Fibroblast of gingiva (primary cell): ENCODE measurements at regions not wholly inside any gene's neighbourhood (a gene's known extent, or its start where the extent isn't known, plus 50 kb on each side); places are given as distances from the start of the nearest gene placed in this dataset.

Experiments
- DNase-seq: peaks from one replicate; pipeline ENCODE4 v3.0.0-alpha.2; 2011; ENCODE audit warnings: low read depth

DNA sequence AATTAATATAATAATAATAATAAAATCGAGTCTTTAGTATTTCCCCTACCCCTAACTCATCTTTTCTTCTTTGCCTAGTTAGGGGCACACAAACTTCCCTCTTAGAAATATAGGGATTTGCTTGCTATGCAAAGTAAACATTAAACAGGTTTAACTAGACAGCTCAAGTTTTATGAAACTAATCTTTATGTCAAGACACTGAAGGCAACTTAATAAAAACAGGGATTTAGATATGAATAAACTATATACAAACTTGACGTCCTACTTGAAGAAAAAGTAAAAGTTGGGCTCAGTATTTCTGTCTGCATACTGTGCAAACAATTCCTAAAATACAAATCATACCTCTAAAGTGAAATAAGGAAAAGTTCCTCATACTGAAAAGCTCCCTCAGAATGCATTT lies 52.1 kb upstream of the CAV2 start:
- no peak for DNase-seq

DNA sequence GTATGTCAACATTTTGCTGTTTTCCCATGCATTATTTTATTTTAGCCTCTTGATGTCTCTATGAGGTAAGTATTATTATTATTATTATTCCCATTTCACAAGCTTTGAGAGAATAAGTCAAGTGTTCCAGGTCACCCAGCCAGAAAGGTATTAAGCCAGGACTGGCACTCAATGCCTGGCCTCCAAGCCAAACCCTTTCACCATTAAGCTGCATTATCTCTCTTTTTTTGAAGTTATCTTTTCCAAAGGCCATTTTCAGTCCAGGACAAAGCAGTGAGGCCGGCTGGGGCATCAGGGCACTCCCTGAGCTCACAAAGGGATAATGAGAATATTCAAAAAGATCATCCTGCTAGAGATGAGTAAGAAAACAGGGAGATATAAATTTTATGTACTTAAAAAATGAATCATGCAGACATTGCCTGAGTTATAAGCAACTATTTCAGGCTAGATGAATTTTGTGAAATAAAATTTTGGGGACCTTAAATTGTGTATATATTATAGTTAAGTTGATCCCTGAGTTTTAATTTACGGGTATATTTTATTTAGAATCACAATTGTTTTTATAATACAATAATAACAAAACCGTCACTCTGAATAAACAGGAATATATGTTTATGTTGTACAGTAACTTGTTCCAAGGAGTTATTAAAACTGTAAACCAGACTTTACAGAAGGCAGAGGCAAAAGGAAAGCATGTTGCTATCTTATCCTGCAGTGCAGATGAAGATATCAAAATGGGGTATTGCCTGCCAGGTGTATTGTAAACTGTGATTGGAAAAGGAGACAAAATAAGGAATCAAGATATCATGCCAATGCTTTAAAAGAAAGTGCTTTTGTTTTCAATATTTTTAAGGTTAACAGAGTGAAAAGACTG lies 51.3 kb upstream of the CAV2 start:
- DNase-seq, result no peak

DNA sequence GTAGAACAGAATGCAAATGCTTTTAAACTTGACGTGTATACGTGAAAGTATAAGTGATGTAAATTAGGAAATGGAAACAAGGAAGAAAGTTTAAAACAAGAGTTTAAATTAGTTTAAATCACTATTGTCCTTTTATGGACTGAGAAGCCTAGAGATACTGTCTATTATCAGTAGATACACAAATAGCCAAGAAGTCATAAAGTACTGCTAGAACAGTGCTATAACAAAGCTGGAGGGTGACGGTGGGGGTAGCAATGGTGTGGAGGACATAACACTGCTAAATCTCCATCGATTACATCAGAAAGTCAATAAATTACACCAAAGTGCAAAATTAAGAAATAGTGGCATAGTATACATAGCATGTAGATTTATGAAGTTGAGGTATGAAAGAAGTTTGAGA lies 50.1 kb upstream of the CAV2 start:
- DNase-seq, result no peak
